ENCODE measurements at regions not wholly inside any gene's neighbourhood (a gene's known extent, or its start where the extent isn't known, plus 50 kb on each side); places are given as distances from the start of the nearest gene placed in this dataset.

DNA sequence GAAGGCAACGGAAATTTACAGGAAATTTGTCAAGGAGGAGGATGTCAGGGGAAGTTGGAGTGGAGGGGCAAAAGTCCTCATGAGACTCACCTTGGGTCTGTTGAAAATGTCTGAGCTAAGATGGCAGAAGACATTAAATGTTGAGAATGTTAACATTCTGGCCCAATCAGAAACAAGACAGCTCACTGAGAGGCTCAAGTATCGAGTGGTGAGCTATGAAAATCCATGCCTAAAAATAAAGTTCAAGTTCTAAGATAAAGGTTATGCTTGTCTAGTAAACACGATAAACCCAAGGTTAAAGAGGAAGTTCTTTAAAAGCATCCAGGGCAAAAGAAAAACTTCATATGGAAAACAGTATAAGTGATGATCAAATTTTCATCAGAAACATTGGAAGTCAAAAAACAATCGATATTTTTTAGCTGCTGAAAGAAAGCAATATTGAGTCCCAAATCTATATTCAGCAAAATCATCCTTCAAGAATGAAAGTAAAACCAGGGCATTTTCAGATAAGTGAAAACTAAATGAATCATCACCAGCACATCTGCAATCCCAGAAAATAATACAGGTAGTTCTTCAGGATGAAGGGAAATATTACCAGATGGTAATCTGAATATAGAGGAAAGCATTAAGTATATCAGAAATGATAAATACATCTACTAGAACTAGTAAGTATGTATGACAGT lies 462.4 kb downstream of the TLL1 start:
- TF ChIP-seq, protein P1, sequence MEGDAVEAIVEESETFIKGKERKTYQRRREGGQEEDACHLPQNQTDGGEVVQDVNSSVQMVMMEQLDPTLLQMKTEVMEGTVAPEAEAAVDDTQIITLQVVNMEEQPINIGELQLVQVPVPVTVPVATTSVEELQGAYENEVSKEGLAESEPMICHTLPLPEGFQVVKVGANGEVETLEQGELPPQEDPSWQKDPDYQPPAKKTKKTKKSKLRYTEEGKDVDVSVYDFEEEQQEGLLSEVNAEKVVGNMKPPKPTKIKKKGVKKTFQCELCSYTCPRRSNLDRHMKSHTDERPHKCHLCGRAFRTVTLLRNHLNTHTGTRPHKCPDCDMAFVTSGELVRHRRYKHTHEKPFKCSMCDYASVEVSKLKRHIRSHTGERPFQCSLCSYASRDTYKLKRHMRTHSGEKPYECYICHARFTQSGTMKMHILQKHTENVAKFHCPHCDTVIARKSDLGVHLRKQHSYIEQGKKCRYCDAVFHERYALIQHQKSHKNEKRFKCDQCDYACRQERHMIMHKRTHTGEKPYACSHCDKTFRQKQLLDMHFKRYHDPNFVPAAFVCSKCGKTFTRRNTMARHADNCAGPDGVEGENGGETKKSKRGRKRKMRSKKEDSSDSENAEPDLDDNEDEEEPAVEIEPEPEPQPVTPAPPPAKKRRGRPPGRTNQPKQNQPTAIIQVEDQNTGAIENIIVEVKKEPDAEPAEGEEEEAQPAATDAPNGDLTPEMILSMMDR (IDR thresholded peaks at IDR 0.05; ENCODE audit: insufficient read depth, low read length, poor library complexity, severe bottlenecking) = no peak
- no peak for TF ChIP-seq EZH2phosphoT487 (conservative IDR thresholded peaks at IDR 0.05; ENCODE audit: low read length)

All from SU-DHL-6 (cell line).